Mesenchymal stem cell (in vitro differentiated cells and primary cell): ENCODE measurements at regions not wholly inside any gene's neighbourhood (a gene's known extent, or its start where the extent isn't known, plus 50 kb on each side); places are given as distances from the start of the nearest gene placed in this dataset.

Experiments used
- DNase-seq: peaks from one replicate; pipeline ENCODE4 v3.0.0-alpha.2; 2013
- H2AFZ ChIP-seq: one replicate; pipeline ENCODE4 v1.6.1; 2013; ENCODE audit warnings: low read depth, mild to moderate bottlenecking, control low read depth, inconsistent platforms, low read length, moderate library complexity
- H2AK5ac ChIP-seq: 2 replicates; pipeline ENCODE4 v1.6.1; 2013; ENCODE audit warnings: low read length, moderate library complexity, mild to moderate bottlenecking, inconsistent platforms; ENCODE audit not compliant: severe bottlenecking
- H2BK120ac ChIP-seq: one replicate; pipeline ENCODE4 v1.6.1; 2013; ENCODE audit warnings: low read depth, mild to moderate bottlenecking, inconsistent platforms, low read length, moderate library complexity
- H2BK12ac ChIP-seq, 2 experiments: one replicate each; pipeline ENCODE4 v1.6.1; 2013; ENCODE audit warnings: inconsistent platforms in 2 of 2, low read length in 2 of 2, mild to moderate bottlenecking in 2 of 2, moderate library complexity in 2 of 2, control low read depth in 1 of 2
- H2BK15ac ChIP-seq: one replicate; pipeline ENCODE4 v1.6.1; 2013; ENCODE audit warnings: mild to moderate bottlenecking, low read depth, inconsistent platforms; ENCODE audit not compliant: poor library complexity, severe bottlenecking
- H2BK5ac ChIP-seq: 2 replicates; pipeline ENCODE4 v1.6.1; 2013; ENCODE audit warnings: low read depth, mild to moderate bottlenecking, low read length, control low read depth, inconsistent platforms; ENCODE audit not compliant: poor library complexity, severe bottlenecking
- H3K14ac ChIP-seq, 2 experiments: one replicate each; pipeline ENCODE4 v1.6.1; 2013; ENCODE audit warnings: inconsistent platforms in 2 of 2, low read length in 2 of 2, control low read depth in 1 of 2, mild to moderate bottlenecking in 1 of 2, moderate library complexity in 1 of 2
- H3K18ac ChIP-seq, 2 experiments: one replicate each; pipeline ENCODE4 v1.6.1; 2013; ENCODE audit warnings: inconsistent platforms in 2 of 2, low read length in 2 of 2, control low read depth in 1 of 2, low read depth in 1 of 2, mild to moderate bottlenecking in 1 of 2
- H3K23ac ChIP-seq, 2 experiments: one replicate each; pipeline ENCODE4 v1.6.1; 2013; ENCODE audit warnings: inconsistent platforms in 2 of 2, low read length in 2 of 2, mild to moderate bottlenecking in 2 of 2, moderate library complexity in 2 of 2, control low read depth in 1 of 2
- H3K27ac ChIP-seq: 2 replicates; pipeline ENCODE4 v1.5.1; 2013; ENCODE audit warnings: mild to moderate bottlenecking, moderate library complexity, low read length, control low read depth, inconsistent platforms; ENCODE audit not compliant: poor library complexity, severe bottlenecking
- H3K27me3 ChIP-seq, 2 experiments: 2 replicates each; pipeline versions ENCODE4 v1.6.1 to v1.7.0; 2013; ENCODE audit warnings: low read length in 2 of 2, mild to moderate bottlenecking in 2 of 2, moderate library complexity in 2 of 2, control low read depth in 1 of 2, inconsistent platforms in 1 of 2; ENCODE audit not compliant: control insufficient read depth in 1 of 2, insufficient read depth in 1 of 2
- H3K36me3 ChIP-seq, 2 experiments: 2 replicates each; pipeline versions ENCODE4 v1.6.1 to v1.7.0; 2013; ENCODE audit warnings: low read length in 2 of 2, control low read depth in 1 of 2, inconsistent platforms in 1 of 2, low read depth in 1 of 2, mild to moderate bottlenecking in 1 of 2; ENCODE audit not compliant: insufficient read depth in 2 of 2, control insufficient read depth in 1 of 2
- H3K4ac ChIP-seq, 2 experiments: one replicate each; pipeline ENCODE4 v1.6.1; 2013; ENCODE audit warnings: inconsistent platforms in 2 of 2, low read length in 2 of 2, mild to moderate bottlenecking in 2 of 2, moderate library complexity in 2 of 2, control low read depth in 1 of 2, low read depth in 1 of 2
- H3K4me1 ChIP-seq: 2 replicates; pipeline ENCODE4 v1.6.1; 2013; ENCODE audit warnings: low read depth, low read length, control low read depth; ENCODE audit not compliant: control insufficient read depth, insufficient read depth
- H3K4me2 ChIP-seq: 2 replicates; pipeline ENCODE4 v1.6.1; 2013; ENCODE audit warnings: low read length, mild to moderate bottlenecking, inconsistent platforms; ENCODE audit not compliant: poor library complexity, severe bottlenecking
- H3K4me3 ChIP-seq, 2 experiments: 2 replicates each; pipeline versions ENCODE4 v1.5.1 to v1.7.0; 2013; ENCODE audit warnings: low read length in 2 of 2, mild to moderate bottlenecking in 2 of 2, control low read depth in 1 of 2, low read depth in 1 of 2; ENCODE audit not compliant: insufficient read depth in 1 of 2
- H3K79me1 ChIP-seq: replicated peaks from 2 replicates; pipeline ENCODE4 v1.6.1; 2013; ENCODE audit warnings: mild to moderate bottlenecking, control low read depth, low read length, inconsistent platforms; ENCODE audit not compliant: poor library complexity, severe bottlenecking
- H3K9ac ChIP-seq: 2 replicates; pipeline ENCODE4 v1.7.0; 2013; ENCODE audit warnings: mild to moderate bottlenecking, low read length, moderate library complexity
- H3K9me3 ChIP-seq: 2 replicates; pipeline ENCODE4 v1.7.0; 2013; ENCODE audit warnings: mild to moderate bottlenecking, low read length; ENCODE audit not compliant: control insufficient read depth
- H4K8ac ChIP-seq: one replicate; pipeline ENCODE4 v1.6.1; 2013; ENCODE audit warnings: inconsistent platforms, mild to moderate bottlenecking, low read length, moderate library complexity
- H4K91ac ChIP-seq: one replicate; pipeline ENCODE4 v1.6.1; 2013; ENCODE audit warnings: mild to moderate bottlenecking, low read length, inconsistent platforms
- WGBS: methylation state at CpG from one replicate; pipeline ENCODE4 v1.1.7; 2013; ENCODE audit warnings: mixed read lengths; 5-methylcytosine and 5-hydroxymethylcytosine counted together

- H3K79me1 ChIP-seq, result no peaks in the 10 kb centered on the region
Measured at GRCh38 chr19:29031216-29031615, 181.7 kb downstream of the UQCRFS1 start.

GRCh38 chr19:29029268-29029958 is 183.5 kb downstream of the UQCRFS1 start:
- Histone ChIP-seq H3K4me2 (no peak overlapping the region), H3K18ac (no peak overlapping the region), H2AK5ac (no peak overlapping the region), H2BK15ac (no peak overlapping the region), H3K9ac (no peak overlapping the region), H3K4me3 (no peak overlapping the region), H3K23ac (no peak overlapping the region), H3K27me3 (no peaks in the 10 kb centered on the region), H2BK12ac (no peak overlapping the region), H3K36me3 (no peaks in the 10 kb centered on the region), H3K14ac (no peak overlapping the region), H4K91ac (no peak overlapping the region), H3K4ac (no peak overlapping the region), H3K79me1 (no peaks in the 10 kb centered on the region), H3K9me3 (no peaks in the 10 kb centered on the region), H2BK120ac (no peak overlapping the region), H4K8ac (no peak overlapping the region), H2AFZ (no peak overlapping the region), H3K4me1 (no peaks in the 10 kb centered on the region), H3K27ac (no peak overlapping the region), H2BK5ac (no peak overlapping the region)
- 79% methylated on average over 10 of the region's 11 CpGs for WGBS
- DNase-seq, result no peak

More at GRCh38 chr19:29031216-29031615, 181.7 kb downstream of the UQCRFS1 start:
- Histone ChIP-seq H2AK5ac (no peak overlapping the region), H2BK12ac (no peak overlapping the region), H3K18ac (no peak overlapping the region), H3K9ac (no peak overlapping the region), H4K8ac (no peak overlapping the region), H2BK15ac (no peak overlapping the region), H3K27ac (no peak overlapping the region), H3K4me2 (no peak overlapping the region), H3K23ac (no peak overlapping the region), H3K4me1 (no peaks in the 10 kb centered on the region), H2BK120ac (no peak overlapping the region), H3K4ac (no peak overlapping the region), H3K4me3 (no peak overlapping the region), H2AFZ (no peak overlapping the region), H4K91ac (no peak overlapping the region), H3K14ac (no peak overlapping the region), H3K9me3 (no peaks in the 10 kb centered on the region), H3K36me3 (no peaks in the 10 kb centered on the region), H2BK5ac (no peak overlapping the region), H3K27me3 (no peaks in the 10 kb centered on the region)
- no peak for DNase-seq
- WGBS, result 23% methylated on average over 1 of the region's 1 CpG

GRCh38 chr19:29022599-29022998 is 190.4 kb downstream of the UQCRFS1 start:
- Histone ChIP-seq H3K4me3 (no peak overlapping the region), H3K4me2 (no peak overlapping the region), H3K27me3 (peaks cover 0 to 28% of the 10 kb centered on the region in 2 experiments), H3K23ac (no peak overlapping the region), H3K36me3 (no peaks in the 10 kb centered on the region), H4K91ac (no peak overlapping the region), H3K27ac (no peak overlapping the region), H3K9me3 (no peaks in the 10 kb centered on the region), H2AFZ (no peak overlapping the region), H3K79me1 (no peaks in the 10 kb centered on the region), H2BK120ac (no peak overlapping the region), H2AK5ac (no peak overlapping the region), H3K18ac (no peak overlapping the region), H3K14ac (no peak overlapping the region), H4K8ac (no peak overlapping the region), H2BK12ac (no peak overlapping the region), H3K4ac (no peak overlapping the region), H3K4me1 (no peaks in the 10 kb centered on the region), H2BK5ac (no peak overlapping the region), H3K9ac (no peak overlapping the region), H2BK15ac (no peak overlapping the region)
- 66% methylated on average over 8 of the region's 8 CpGs for WGBS
- no peak for DNase-seq

GRCh38 chr19:29022165-29022564 is 190.8 kb downstream of the UQCRFS1 start:
- H4K8ac ChIP-seq, result no peak overlapping the region
- no peak overlapping the region for H3K4ac ChIP-seq
- H3K27me3 ChIP-seq, result peaks cover 0 to 32% of the 10 kb centered on the region in 2 experiments
- H2BK12ac ChIP-seq, result no peak overlapping the region
- no peak overlapping the region for H2BK5ac ChIP-seq
- no peak overlapping the region for H2BK15ac ChIP-seq
- WGBS, result 87% methylated on average over 10 of the region's 10 CpGs
- no peak for DNase-seq
- no peak overlapping the region for H2AK5ac ChIP-seq
- H3K14ac ChIP-seq, result no peak overlapping the region
- H3K23ac ChIP-seq, result no peak overlapping the region
- no peak overlapping the region for H2BK120ac ChIP-seq
- no peak overlapping the region for H3K9ac ChIP-seq
- no peak overlapping the region for H3K18ac ChIP-seq
- H3K4me1 ChIP-seq, result no peaks in the 10 kb centered on the region
- H3K4me2 ChIP-seq, result no peak overlapping the region
- H3K4me3 ChIP-seq, result no peak overlapping the region
- H3K79me1 ChIP-seq, result no peaks in the 10 kb centered on the region
- no peaks in the 10 kb centered on the region for H3K36me3 ChIP-seq
- H3K9me3 ChIP-seq, result no peaks in the 10 kb centered on the region
- H2AFZ ChIP-seq, result no peak overlapping the region
- no peak overlapping the region for H3K27ac ChIP-seq
- no peak overlapping the region for H4K91ac ChIP-seq
